GM19372 (cell line): ENCODE measurements at regions not wholly inside any gene's neighbourhood (a gene's known extent, or its start where the extent isn't known, plus 50 kb on each side); places are given as distances from the start of the nearest gene placed in this dataset.

ENCODE experiments used
- ATAC-seq: cut with Tn5 transposase; IDR thresholded peaks from one replicate; pipeline ENCODE4 v1.9.1; 2021; ENCODE audit warnings: mild to moderate bottlenecking, low read depth, moderate library complexity; ENCODE audit not compliant: unreplicated experiment

DNA sequence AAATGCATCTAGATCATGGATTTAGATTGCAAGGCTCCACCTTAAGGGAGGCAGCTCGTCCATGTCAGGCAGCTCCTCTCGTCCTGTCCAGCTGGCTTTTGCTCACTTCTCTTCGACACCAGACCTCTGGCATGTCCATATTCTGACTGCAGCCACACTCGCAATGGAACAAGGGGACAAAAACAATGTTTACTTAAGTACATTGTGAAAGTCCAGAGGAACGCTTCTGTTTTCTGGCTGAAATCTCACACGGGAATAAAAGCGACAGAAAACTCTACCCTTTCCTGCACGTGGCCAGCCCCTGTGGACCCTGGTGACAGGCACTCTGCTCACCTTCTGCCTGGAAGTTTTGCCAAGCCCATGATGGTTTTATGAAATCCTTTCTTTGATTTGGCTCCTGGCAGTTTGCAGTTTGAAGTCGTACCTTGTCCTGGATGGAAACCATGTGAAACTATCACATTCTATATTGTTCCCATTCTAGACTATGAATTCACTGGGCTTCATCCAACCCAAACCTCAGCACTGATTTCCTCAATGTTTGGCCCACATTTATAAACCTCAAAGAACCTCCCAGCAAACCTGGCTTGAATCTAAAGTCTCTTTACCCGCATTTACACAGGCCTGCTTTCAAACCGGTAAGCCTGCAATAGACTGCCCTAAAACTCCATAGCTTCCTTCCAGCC is 134.3 kb upstream of the PIEZO2 start:
- ATAC-seq: no peak

- no peak for ATAC-seq
Measured at GRCh38 chr18:11279461-11279860, 130.1 kb upstream of the PIEZO2 start.

- ATAC-seq: no peak
Measured at GRCh38 chr18:11276678-11277077, 127.3 kb upstream of the PIEZO2 start.

DNA sequence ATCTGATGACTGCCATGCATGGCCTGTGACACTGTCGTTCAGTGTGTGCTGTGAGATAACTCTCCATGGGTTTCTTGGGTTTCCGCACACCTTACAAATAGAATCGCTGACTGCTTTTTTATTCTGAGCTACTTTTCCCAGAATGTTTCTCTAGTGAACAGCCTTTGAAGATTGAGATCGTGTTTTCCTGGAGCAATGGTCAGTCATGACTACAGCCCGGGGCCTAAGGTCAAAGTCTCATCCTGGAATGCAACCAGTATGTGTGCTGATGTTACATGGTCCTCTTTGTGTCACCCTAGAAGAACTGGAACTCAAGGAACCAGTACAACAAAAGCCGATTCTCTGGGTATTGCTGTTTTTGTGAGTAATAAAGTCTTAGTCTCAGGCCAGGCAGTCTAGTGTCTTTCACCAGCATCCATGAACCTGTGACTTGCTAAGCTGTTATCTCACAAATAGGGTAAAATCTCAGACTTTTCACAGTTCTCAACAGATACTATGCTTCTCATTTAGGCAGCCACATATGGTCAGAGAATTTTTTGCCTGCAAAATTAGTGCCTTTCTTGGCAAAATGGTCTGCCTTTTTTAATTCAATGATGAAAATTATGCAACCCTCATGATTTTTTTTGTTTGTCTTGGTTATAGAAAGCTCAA is 124.9 kb upstream of the PIEZO2 start:
- ATAC-seq: no peak

DNA sequence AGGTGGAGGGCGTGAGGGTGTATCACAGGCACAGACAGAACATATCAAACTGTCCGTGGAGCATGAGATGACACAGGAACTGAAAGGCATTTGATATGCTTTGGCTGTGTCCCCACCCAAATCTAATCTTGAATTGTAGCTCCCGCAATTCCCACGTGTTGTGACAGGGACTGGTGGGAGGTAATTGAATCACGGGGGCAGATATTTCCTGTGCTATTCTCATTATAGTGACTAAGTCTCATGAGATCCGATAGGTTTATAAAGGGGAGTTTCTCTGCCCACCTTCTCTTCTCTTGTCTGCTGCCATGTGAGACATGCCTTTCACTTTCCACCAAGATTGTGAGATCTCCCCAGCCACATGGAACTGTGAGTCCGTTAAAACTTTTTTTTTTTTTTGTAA is 123.1 kb upstream of the PIEZO2 start:
- ATAC-seq: no peak

- no peak for ATAC-seq
Measured at GRCh38 chr18:11271954-11272353, 122.6 kb upstream of the PIEZO2 start.

DNA sequence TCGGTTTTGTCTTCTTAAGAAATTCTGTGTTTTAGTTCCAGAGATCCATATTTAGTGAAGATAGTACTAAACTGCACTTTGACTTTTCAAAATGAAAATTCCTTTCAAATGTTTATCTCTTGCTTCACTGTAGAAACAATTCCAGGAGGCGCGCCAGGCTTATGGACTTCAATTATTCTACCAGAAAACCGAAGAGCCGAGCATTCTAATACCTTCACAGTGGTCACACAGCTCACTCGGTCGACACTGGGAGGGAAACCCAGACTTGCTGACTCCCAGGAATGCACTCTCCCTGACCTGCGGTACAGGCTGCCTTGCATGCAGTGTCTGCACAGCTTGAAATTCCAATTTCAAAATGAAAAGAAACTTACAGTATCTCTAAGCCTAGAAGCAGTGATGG is 119.9 kb upstream of the PIEZO2 start:
- ATAC-seq: no peak

- ATAC-seq: no peak
Measured at GRCh38 chr18:11268741-11269233, 119.4 kb upstream of the PIEZO2 start.

GRCh38 chr18:11268153-11268552 is 118.8 kb upstream of the PIEZO2 start:
- ATAC-seq: no peak

GRCh38 chr18:11266781-11267480 is 117.6 kb upstream of the PIEZO2 start:
- no peak for ATAC-seq

- ATAC-seq: no peak
Measured at GRCh38 chr18:11261486-11261885, 112.1 kb upstream of the PIEZO2 start.

- no peak for ATAC-seq
Measured at GRCh38 chr18:11260961-11261461, 111.6 kb upstream of the PIEZO2 start.

GRCh38 chr18:11259469-11260150 is 110.2 kb upstream of the PIEZO2 start:
- no peak for ATAC-seq

- no peak for ATAC-seq
Measured at GRCh38 chr18:11258039-11258610, 108.8 kb upstream of the PIEZO2 start.

GRCh38 chr18:11256251-11256650 is 106.9 kb upstream of the PIEZO2 start:
- ATAC-seq: no peak

- no peak for ATAC-seq
Measured at GRCh38 chr18:11251891-11252270, 102.5 kb upstream of the PIEZO2 start.

DNA sequence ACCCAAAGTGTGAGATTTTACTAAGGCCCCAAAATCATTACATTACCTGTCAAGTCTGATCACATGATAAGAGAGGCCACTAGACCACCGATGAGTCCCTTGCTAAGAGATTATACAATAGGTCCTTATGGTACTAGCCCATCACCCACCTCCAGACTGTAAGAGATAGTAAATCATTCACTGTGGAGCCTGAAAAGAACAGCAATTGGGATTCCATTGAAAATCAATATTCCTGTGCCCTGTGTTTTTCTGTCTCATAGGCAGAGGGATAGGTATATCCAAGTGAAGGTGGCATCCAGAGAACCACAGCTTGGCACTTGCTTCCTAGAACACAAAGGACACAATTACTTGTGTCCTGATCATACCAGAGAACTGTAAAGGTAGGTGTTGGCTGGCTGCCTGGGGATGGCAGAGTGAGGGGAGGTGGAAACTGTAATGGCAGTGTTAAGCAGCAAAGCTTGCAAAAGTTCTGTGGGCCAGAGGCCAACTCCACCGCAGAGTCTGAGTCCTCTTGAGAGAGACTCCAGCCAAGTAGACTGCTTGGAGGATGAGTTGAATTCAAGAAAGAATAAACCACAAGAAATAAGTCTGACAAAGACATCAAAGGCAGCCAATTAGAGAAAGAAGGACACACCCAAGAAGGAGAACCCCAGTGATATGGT is 102.0 kb upstream of the PIEZO2 start:
- ATAC-seq: no peak

DNA sequence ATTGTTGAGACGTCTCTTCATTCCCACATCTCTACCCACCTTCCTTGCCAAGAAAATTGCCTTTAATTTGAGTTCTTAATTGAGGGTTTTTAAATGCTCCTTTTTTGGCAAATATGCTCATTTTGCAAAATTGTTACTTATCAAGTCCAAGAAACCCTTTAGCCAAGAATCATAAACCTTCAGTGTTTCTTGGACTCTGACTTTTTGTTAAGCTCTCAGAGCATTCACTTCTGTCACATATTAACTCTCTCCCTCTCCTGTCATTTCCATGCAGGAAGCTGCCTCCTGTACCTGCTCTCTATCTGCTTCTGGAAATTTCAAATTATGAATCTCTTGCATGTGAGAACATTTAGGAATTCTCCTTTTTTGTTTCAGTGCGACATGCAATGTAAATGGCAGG is 100.0 kb upstream of the PIEZO2 start:
- ATAC-seq: no peak

GRCh38 chr18:11247381-11247970 is 98.1 kb upstream of the PIEZO2 start:
- no peak for ATAC-seq
